ENCODE measurements at regions not wholly inside any gene's neighbourhood (a gene's known extent, or its start where the extent isn't known, plus 50 kb on each side); places are given as distances from the start of the nearest gene placed in this dataset.

- Histone ChIP-seq H3K27me3 (ENCODE audit: control insufficient read depth, insufficient read depth, low read length) (peaks cover 26% of the 10 kb centered on the region), H3K36me3 (ENCODE audit: control insufficient read depth, insufficient read depth, low read length) (no peaks in the 10 kb centered on the region), H3K4me3 (ENCODE audit: low read depth, low read length) (no peak overlapping the region)
- TF ChIP-seq CTCF (IDR thresholded peaks at IDR 0.05; ENCODE audit: insufficient read depth, low read length, poor library complexity, severe bottlenecking), result no peak
- DNase-seq (ENCODE audit: low read depth), result no peak
Measured at GRCh38 chr12:113766131-113766878, 199.8 kb downstream of the RBM19 start.

GRCh38 chr12:113764661-113765060, 201.5 kb downstream of the RBM19 start:
- peaks cover 26% of the 10 kb centered on the region for H3K27me3 ChIP-seq (ENCODE audit: control insufficient read depth, insufficient read depth, low read length)
- no peak overlapping the region for H3K4me3 ChIP-seq (ENCODE audit: low read depth, low read length)
- DNase-seq (ENCODE audit: low read depth), result no peak
- no peaks in the 10 kb centered on the region for H3K36me3 ChIP-seq (ENCODE audit: control insufficient read depth, insufficient read depth, low read length)
- no peak for TF ChIP-seq CTCF (IDR thresholded peaks at IDR 0.05; ENCODE audit: insufficient read depth, low read length, poor library complexity, severe bottlenecking)

GRCh38 chr12:113762882-113763816, 203.0 kb downstream of the RBM19 start:
- H3K36me3 ChIP-seq (ENCODE audit: control insufficient read depth, insufficient read depth, low read length), result no peaks in the 10 kb centered on the region
- H3K4me3 ChIP-seq (ENCODE audit: low read depth, low read length), result no peak overlapping the region
- no peak for TF ChIP-seq CTCF (IDR thresholded peaks at IDR 0.05; ENCODE audit: insufficient read depth, low read length, poor library complexity, severe bottlenecking)

GRCh38 chr12:113762155-113762881, 203.8 kb downstream of the RBM19 start:
- TF ChIP-seq CTCF (IDR thresholded peaks at IDR 0.05; ENCODE audit: insufficient read depth, low read length, poor library complexity, severe bottlenecking), result no peak
- H3K27me3 ChIP-seq (ENCODE audit: control insufficient read depth, insufficient read depth, low read length), result peaks cover 24% of the 10 kb centered on the region
- H3K4me3 ChIP-seq (ENCODE audit: low read depth, low read length), result no peak overlapping the region
- no peaks in the 10 kb centered on the region for H3K36me3 ChIP-seq (ENCODE audit: control insufficient read depth, insufficient read depth, low read length)
- DNase-seq (ENCODE audit: low read depth), result no peak

More at GRCh38 chr12:113762882-113763816, 203.0 kb downstream of the RBM19 start:
- peaks cover 22% of the 10 kb centered on the region for H3K27me3 ChIP-seq (ENCODE audit: control insufficient read depth, insufficient read depth, low read length)
- no peak for DNase-seq (ENCODE audit: low read depth)

- H3K36me3 ChIP-seq (ENCODE audit: control insufficient read depth, insufficient read depth, low read length), result no peaks in the 10 kb centered on the region
- no peak overlapping the region for H3K4me3 ChIP-seq (ENCODE audit: low read depth, low read length)
- no peak for DNase-seq (ENCODE audit: low read depth)
- peaks cover 23% of the 10 kb centered on the region for H3K27me3 ChIP-seq (ENCODE audit: control insufficient read depth, insufficient read depth, low read length)
- TF ChIP-seq CTCF (IDR thresholded peaks at IDR 0.05; ENCODE audit: insufficient read depth, low read length, poor library complexity, severe bottlenecking), result no peak
Measured at GRCh38 chr12:113759135-113759534, 207.0 kb downstream of the RBM19 start.

Measured in kidney epithelial cell (primary cell).